ENCODE measurements at regions not wholly inside any gene's neighbourhood (a gene's known extent, or its start where the extent isn't known, plus 50 kb on each side); places are given as distances from the start of the nearest gene placed in this dataset.

- H3K14ac ChIP-seq (replicated peaks; ENCODE audit: low read depth, low read length), result no peak overlapping the region
- peaks cover 7% of the 10 kb centered on the region for H3K9me3 ChIP-seq (ENCODE audit: control insufficient read depth, insufficient read depth, low read length)
- no peak for ATAC-seq (ENCODE audit: low read depth)
- no peak overlapping the region for H3K23ac ChIP-seq (ENCODE audit: low read depth, low read length)
- no peaks in the 10 kb centered on the region for H3K79me1 ChIP-seq (ENCODE audit: low read depth in 1 of 2, low read length in 2 of 2)
- H3K9ac ChIP-seq (ENCODE audit: low read depth, low read length), result no peak overlapping the region
- ChIA-PET POLR2A (ENCODE audit: unreplicated experiment) (no interaction called here), CTCF (no interaction called here)
- H4K91ac ChIP-seq (ENCODE audit: insufficient read depth, low read depth, low read length), result no peak overlapping the region
- TF ChIP-seq MAFK (IDR thresholded peaks at IDR 0.05; ENCODE audit: low read depth, low read length) (no peak), POLR2A (IDR thresholded peaks at IDR 0.05; ENCODE audit: low read depth, low read length) (no peak), CHD1 (IDR thresholded peaks at IDR 0.05; ENCODE audit: low read depth, low read length) (no peak), FOS (IDR thresholded peaks at IDR 0.05; ENCODE audit: low read depth, low read length) (no peak), USF2 (IDR thresholded peaks at IDR 0.05; ENCODE audit: low read depth, low read length) (no peak), MAZ (IDR thresholded peaks at IDR 0.05; ENCODE audit: borderline replicate concordance, low read depth, low read length) (no peak), NFE2L2 (IDR thresholded peaks at IDR 0.05; ENCODE audit: low read depth, low read length) (no peak), RAD21 (IDR thresholded peaks at IDR 0.05; ENCODE audit: low read length) (no peak), RFX5 (IDR thresholded peaks at IDR 0.05; ENCODE audit: low read depth, low read length) (no peak), CEBPB (IDR thresholded peaks at IDR 0.05; ENCODE audit: low read depth, low read length) (no peak), SMC3 (IDR thresholded peaks at IDR 0.05; ENCODE audit: low read depth, low read length) (no peak), RCOR1 (IDR thresholded peaks at IDR 0.05; ENCODE audit: insufficient replicate concordance, low read length) (no peak), MXI1 (IDR thresholded peaks at IDR 0.05; ENCODE audit: borderline replicate concordance, low read depth, low read length) (no peak), BHLHE40 (IDR thresholded peaks at IDR 0.05; ENCODE audit: low read depth, low read length) (no peak)
- TF ChIP-seq, protein P1, sequence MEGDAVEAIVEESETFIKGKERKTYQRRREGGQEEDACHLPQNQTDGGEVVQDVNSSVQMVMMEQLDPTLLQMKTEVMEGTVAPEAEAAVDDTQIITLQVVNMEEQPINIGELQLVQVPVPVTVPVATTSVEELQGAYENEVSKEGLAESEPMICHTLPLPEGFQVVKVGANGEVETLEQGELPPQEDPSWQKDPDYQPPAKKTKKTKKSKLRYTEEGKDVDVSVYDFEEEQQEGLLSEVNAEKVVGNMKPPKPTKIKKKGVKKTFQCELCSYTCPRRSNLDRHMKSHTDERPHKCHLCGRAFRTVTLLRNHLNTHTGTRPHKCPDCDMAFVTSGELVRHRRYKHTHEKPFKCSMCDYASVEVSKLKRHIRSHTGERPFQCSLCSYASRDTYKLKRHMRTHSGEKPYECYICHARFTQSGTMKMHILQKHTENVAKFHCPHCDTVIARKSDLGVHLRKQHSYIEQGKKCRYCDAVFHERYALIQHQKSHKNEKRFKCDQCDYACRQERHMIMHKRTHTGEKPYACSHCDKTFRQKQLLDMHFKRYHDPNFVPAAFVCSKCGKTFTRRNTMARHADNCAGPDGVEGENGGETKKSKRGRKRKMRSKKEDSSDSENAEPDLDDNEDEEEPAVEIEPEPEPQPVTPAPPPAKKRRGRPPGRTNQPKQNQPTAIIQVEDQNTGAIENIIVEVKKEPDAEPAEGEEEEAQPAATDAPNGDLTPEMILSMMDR (conservative IDR thresholded peaks at IDR 0.05; ENCODE audit: low read depth, low read length), result no peak
- TF ChIP-seq, protein P2, sequence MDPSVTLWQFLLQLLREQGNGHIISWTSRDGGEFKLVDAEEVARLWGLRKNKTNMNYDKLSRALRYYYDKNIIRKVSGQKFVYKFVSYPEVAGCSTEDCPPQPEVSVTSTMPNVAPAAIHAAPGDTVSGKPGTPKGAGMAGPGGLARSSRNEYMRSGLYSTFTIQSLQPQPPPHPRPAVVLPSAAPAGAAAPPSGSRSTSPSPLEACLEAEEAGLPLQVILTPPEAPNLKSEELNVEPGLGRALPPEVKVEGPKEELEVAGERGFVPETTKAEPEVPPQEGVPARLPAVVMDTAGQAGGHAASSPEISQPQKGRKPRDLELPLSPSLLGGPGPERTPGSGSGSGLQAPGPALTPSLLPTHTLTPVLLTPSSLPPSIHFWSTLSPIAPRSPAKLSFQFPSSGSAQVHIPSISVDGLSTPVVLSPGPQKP (IDR thresholded peaks at IDR 0.05; ENCODE audit: borderline replicate concordance, low read depth, low read length), result no peak
- H3K4me3 ChIP-seq (ENCODE audit: insufficient read depth, low read depth, low read length), result no peak overlapping the region
- intact Hi-C loops (cut with micrococcal nuclease) (no loop called here), dilution Hi-C loops (cut with HindIII; ENCODE audit: low sequenced_read_pairs, unreplicated experiment) (no loop called here), in situ Hi-C loops (cut with MboI; ENCODE audit: low sequenced_read_pairs) (no loop called here)
- no peak overlapping the region for H4K8ac ChIP-seq (ENCODE audit: low read depth in 2 of 2, low read length in 2 of 2)
- no peak overlapping the region for H2BK120ac ChIP-seq (ENCODE audit: low read depth, low read length)
- no peak overlapping the region for H2BK15ac ChIP-seq (ENCODE audit: low read depth, low read length)
- no peaks in the 10 kb centered on the region for H3K36me3 ChIP-seq (ENCODE audit: control insufficient read depth, insufficient read depth, low read length)
- no peak overlapping the region for H2AK5ac ChIP-seq (ENCODE audit: low read depth, low read length)
- no peak overlapping the region for H3K56ac ChIP-seq (ENCODE audit: extremely low read depth, insufficient read depth, low read length)
- no peak overlapping the region for H4K5ac ChIP-seq (ENCODE audit: low read depth, low read length)
- H3K27me3 ChIP-seq (ENCODE audit: control insufficient read depth, insufficient read depth, low read length), result no peaks in the 10 kb centered on the region
- no peak overlapping the region for H2AFZ ChIP-seq (replicated peaks; ENCODE audit: low read length, poor library complexity)
- BruUV-seq (replicated peaks), result no TSS peak
- no peak overlapping the region for H3K27ac ChIP-seq (ENCODE audit: insufficient read depth, low read length)
- H4K20me1 ChIP-seq (ENCODE audit: insufficient read depth, low read length), result no peaks in the 10 kb centered on the region
- WGBS, 2 experiments (ENCODE audit: extremely low coverage in 2 of 2, insufficient read length in 1 of 2), result no CpG with 5 or more reads among the region's 4 CpGs
- no peaks in the 10 kb centered on the region for H3K4me1 ChIP-seq (ENCODE audit: control insufficient read depth, insufficient read depth, low read length)
- H2BK20ac ChIP-seq (ENCODE audit: low read depth, low read length), result no peak overlapping the region
- no peak overlapping the region for H3K18ac ChIP-seq (ENCODE audit: low read depth, low read length)
- no peak overlapping the region for H3K4ac ChIP-seq (ENCODE audit: low read depth, low read length)
- no peak overlapping the region for H2BK5ac ChIP-seq (ENCODE audit: low read depth, low read length, poor library complexity, severe bottlenecking)
- no peak overlapping the region for H2AK9ac ChIP-seq (replicated peaks; ENCODE audit: low read depth, low read length, poor library complexity)
- no peaks in the 10 kb centered on the region for H3K9me1 ChIP-seq (ENCODE audit: insufficient read depth, low read length)
- H3K4me2 ChIP-seq (ENCODE audit: low read depth, low read length), result no peak overlapping the region
- no peak for DNase-seq
These were observed 1000.4 kb downstream of the STPG2 start for GRCh38 chr4:97142893-97143292.
